GM12878 (cell line): ENCODE measurements at regions not wholly inside any gene's neighbourhood (a gene's known extent, or its start where the extent isn't known, plus 50 kb on each side); places are given as distances from the start of the nearest gene placed in this dataset.

ENCODE experiments used
- ATAC-seq: fragments of 200-7000 bp; cut with Tn5 transposase; 3 replicates; pipeline ENCODE4 v1.9.1; 2020; ENCODE audit warnings: mild to moderate bottlenecking, moderate library complexity
- BruUV-seq: library from RNA; stranded (reverse); fragments of 400-500 nt; replicated peaks from 2 replicates; lab custom pipeline; 2021; lab: Mats Ljungman, UMichigan
- CTCF ChIA-PET: fragments of 300-600 bp; sonication (Branson Sonifier 250); formaldehyde crosslinking; extraction: SDS; loops from one replicate; lab custom pipeline; 2021; ENCODE audit warnings: inconsistent platforms; lab: Yijun Ruan, JAX
- POLR2A ChIA-PET: fragments of 350-600 bp; formaldehyde crosslinking; extraction: SDS; loops from one replicate; lab custom pipeline; 2021; ENCODE audit warnings: inconsistent platforms; lab: Charles Lee
- RAD21 ChIA-PET: fragments of 300-600 bp; sonication (Branson Sonifier 250); formaldehyde crosslinking; loops from one replicate; lab custom pipeline; 2023; ENCODE audit warnings: antibody characterized with exemption; ENCODE audit not compliant: unreplicated experiment; lab: Charles Lee
- SMC1A ChIA-PET: fragments of 300-600 bp; sonication (Branson Sonifier 250); formaldehyde crosslinking; loops from one replicate; lab custom pipeline; 2023; ENCODE audit not compliant: unreplicated experiment, uncharacterized antibody; lab: Charles Lee
- DNase-seq: peaks from one replicate; pipeline ENCODE4 v3.0.0-alpha.2; 2011; ENCODE audit warnings: low read depth, low spot score
- FAIRE-seq: peaks from 3 replicates; lab custom pipeline; 2011; peaks lifted over from hg19 to GRCh38; lab: Jason Lieb, UNC
- H2AFZ ChIP-seq: 2 replicates; pipeline ENCODE4 v1.6.0; 2011; ENCODE audit warnings: low read depth, low read length, control low read depth; ENCODE audit not compliant: control insufficient read depth
- H3K27ac ChIP-seq: 2 replicates; pipeline ENCODE4 v1.5.1; 2011; ENCODE audit warnings: control low read depth; ENCODE audit not compliant: control insufficient read depth, insufficient read depth
- H3K27me3 ChIP-seq, 2 experiments: replicated peaks in 1 of 2; 2 replicates each; pipeline versions ENCODE4 v1.6.0 to v1.6.1; 2011; ENCODE audit warnings: low read length in 1 of 2; ENCODE audit not compliant: control insufficient read depth in 2 of 2, insufficient read depth in 2 of 2
- H3K36me3 ChIP-seq, 2 experiments: 2 replicates each; pipeline ENCODE4 v1.5.1; 2011; ENCODE audit warnings: low read length in 1 of 2; ENCODE audit not compliant: control insufficient read depth in 2 of 2, insufficient read depth in 2 of 2
- H3K4me1 ChIP-seq: 2 replicates; pipeline ENCODE4 v1.6.1; 2011; ENCODE audit warnings: mild to moderate bottlenecking, low read length, moderate library complexity, mixed read lengths; ENCODE audit not compliant: control insufficient read depth, insufficient read depth
- H3K4me2 ChIP-seq: 2 replicates; pipeline ENCODE4 v1.6.0; 2011; ENCODE audit warnings: control low read depth; ENCODE audit not compliant: control insufficient read depth, insufficient read depth
- H3K4me3 ChIP-seq: fragments of 200-600 bp; sonication (generic); 2 replicates; pipeline ENCODE4 v1.5.1; 2016
- H3K79me2 ChIP-seq: 2 replicates; pipeline ENCODE4 v1.6.0; 2011; ENCODE audit warnings: low read length; ENCODE audit not compliant: control insufficient read depth, insufficient read depth
- H3K9ac ChIP-seq: 2 replicates; pipeline ENCODE4 v1.8.0; 2011; ENCODE audit warnings: low read length, control low read depth, mixed read lengths; ENCODE audit not compliant: control insufficient read depth, insufficient read depth
- H3K9me3 ChIP-seq: replicated peaks from 3 replicates; pipeline ENCODE4 v1.5.1; 2011; ENCODE audit warnings: mild to moderate bottlenecking, low read length; ENCODE audit not compliant: control insufficient read depth, insufficient read depth
- H4K20me1 ChIP-seq: 2 replicates; pipeline ENCODE4 v1.6.0; 2011; ENCODE audit not compliant: control insufficient read depth, insufficient read depth
- CEBPZ ChIP-seq: fragments of 150-350 bp; IDR thresholded peaks from 2 replicates; pipeline ENCODE4 v1.6.1; 2016; ENCODE audit warnings: low read depth, low read length
- CREB1 ChIP-seq: IDR thresholded peaks from 2 replicates; pipeline ENCODE4 v1.6.1; 2012; ENCODE audit warnings: low read depth, mild to moderate bottlenecking, inconsistent platforms
- CREM ChIP-seq: IDR thresholded peaks from 2 replicates; pipeline ENCODE4 v1.6.1; 2014; ENCODE audit warnings: antibody characterized with exemption, low read depth
- EP300 ChIP-seq, 2 experiments: fragments of 150-350 bp in 1 of 2; IDR thresholded peaks; 2 replicates each; pipeline ENCODE4 v1.6.1; 2011 to 2012; ENCODE audit warnings: low read depth in 2 of 2, low read length in 2 of 2, borderline replicate concordance in 1 of 2, improper control_type of control experiment in 1 of 2, inconsistent platforms in 1 of 2; ENCODE audit not compliant: control insufficient read depth in 1 of 2
- HCFC1 ChIP-seq: fragments of 150-350 bp; IDR thresholded peaks from 2 replicates; pipeline ENCODE4 v1.6.1; 2014; ENCODE audit warnings: low read length
- NFYB ChIP-seq: IDR thresholded peaks from 2 replicates; pipeline ENCODE4 v1.6.1; 2011; ENCODE audit warnings: low read depth, mild to moderate bottlenecking, low read length, improper control_type of control experiment, moderate library complexity; ENCODE audit not compliant: insufficient read depth
- PAX5 ChIP-seq: IDR thresholded peaks from 2 replicates; pipeline ENCODE4 v1.6.1; 2011; ENCODE audit warnings: low read depth, low read length, borderline replicate concordance
- PML ChIP-seq: IDR thresholded peaks from 2 replicates; pipeline ENCODE4 v1.6.1; 2012; ENCODE audit warnings: low read length, inconsistent platforms
- RAD21 ChIP-seq: IDR thresholded peaks from 2 replicates; pipeline ENCODE4 v1.6.1; 2011; ENCODE audit warnings: mild to moderate bottlenecking, low read depth, low read length, moderate library complexity; ENCODE audit not compliant: insufficient read depth
- RELB ChIP-seq: fragments of 450-650 bp; IDR thresholded peaks from 2 replicates; pipeline ENCODE4 v1.6.1; 2017; ENCODE audit warnings: low read depth, mild to moderate bottlenecking, moderate library complexity
- STAT3 ChIP-seq: IDR thresholded peaks from 2 replicates; pipeline ENCODE4 v1.6.1; 2011; ENCODE audit warnings: low read depth, low read length, improper control_type of control experiment
- ZNF274 ChIP-seq: IDR thresholded peaks from one replicate; pipeline ENCODE4 v1.8.0; 2011; ENCODE audit not compliant: insufficient read length, insufficient read depth
- WGBS: methylation state at CpG from one replicate; pipeline ENCODE4 v1.1.6; 2016; ENCODE audit warnings: low lambda C conversion rate; ENCODE audit not compliant: insufficient replicate concordance, insufficient coverage; ENCODE audit errors: missing lambda C conversion rate; 5-methylcytosine and 5-hydroxymethylcytosine counted together
- in situ Hi-C: fragments of 300-500 bp; cut with MboI; formaldehyde crosslinking; loops from 9 replicates; pipeline ENCODE4 v1.14.3; 2018; ENCODE audit warnings: mixed read lengths
- intact Hi-C: fragments of 100-400 bp; cut with micrococcal nuclease; formaldehyde crosslinking; loops from one replicate; pipeline ENCODE4 v1.14.2; 2022; ENCODE audit not compliant: unreplicated experiment

DNA sequence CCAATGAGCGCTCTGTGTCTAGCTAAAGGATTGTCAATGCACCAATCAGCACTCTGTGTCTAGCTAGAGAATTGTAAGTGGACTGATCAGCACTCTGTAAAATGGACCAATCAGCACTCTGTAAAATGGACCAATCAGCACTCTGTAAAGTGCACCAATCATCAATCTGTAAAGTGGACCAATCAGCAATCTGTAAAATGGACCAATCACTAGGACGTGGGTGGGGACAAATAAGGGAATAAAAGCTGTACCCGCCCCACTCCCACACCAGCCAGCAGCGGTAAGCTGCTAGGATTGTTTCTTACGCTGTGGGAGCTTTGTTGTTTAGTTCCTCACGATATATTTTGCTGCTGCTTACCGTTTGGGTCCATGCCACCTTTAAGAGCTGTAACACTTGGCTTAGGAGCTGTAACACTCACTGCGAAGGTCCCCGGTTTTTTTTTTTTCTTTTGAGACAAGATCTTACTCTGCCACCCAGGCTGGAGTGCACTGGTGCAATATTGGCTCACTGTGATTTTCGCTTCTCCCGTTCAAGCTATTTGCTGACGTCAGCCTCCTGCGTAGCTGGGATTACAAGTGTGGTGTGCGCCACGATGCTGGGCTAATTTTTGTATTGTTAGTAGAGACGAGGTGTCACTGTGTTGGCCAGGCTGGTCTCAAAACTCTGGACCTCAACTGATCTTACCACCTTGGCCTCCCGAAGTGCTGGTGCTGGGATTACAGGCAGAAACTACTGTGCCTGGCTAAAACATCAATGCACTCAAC, 184.8 kb downstream of the PTPN20 start:
- DNase-seq: no peak
- intact Hi-C loops: no loop called here
- ChIA-PET CTCF (interaction anchor here (1.0 to 1.2 kb wide), 3 partner anchors 11 to 48 kb away, joined by 3 to 4 read pairs (median 3); no protein-coding TSS in a partner anchor), RAD21 (interaction anchor here (0.5 kb wide), 1 partner anchor 223 kb away, joined by 3 read pairs; no protein-coding TSS in a partner anchor), POLR2A (no interaction called here), SMC1A (no interaction called here)
- H4K20me1 ChIP-seq: no peaks in the 10 kb centered on the region; the same call in 1 of the 2 replicates
- H2AFZ ChIP-seq: no peak overlapping the region
- ATAC-seq: no peak
- no peak overlapping the region for H3K4me2 ChIP-seq
- H3K79me2 ChIP-seq: no peaks in the 10 kb centered on the region
- no peak overlapping the region for H3K4me3 ChIP-seq
- H3K27ac ChIP-seq: no peak overlapping the region
- H3K27me3 ChIP-seq: no peaks in the 10 kb centered on the region
- TF ChIP-seq PML (no peak), NFYB (0 out of 2 replicates have a peak, but pooled peaks have one; percentile 48)
- no peaks in the 10 kb centered on the region for H3K36me3 ChIP-seq
- no peak for FAIRE-seq
- H3K4me1 ChIP-seq: no peaks in the 10 kb centered on the region
- WGBS: 51% methylated on average over 17 of the region's 17 CpGs
- no TSS peak for BruUV-seq
- no peaks in the 10 kb centered on the region; the same call in 2 of the 3 replicates for H3K9me3 ChIP-seq
- no peak overlapping the region for H3K9ac ChIP-seq
- in situ Hi-C loops: no loop called here

- no peak for ATAC-seq
- Histone ChIP-seq H2AFZ (no peak overlapping the region), H3K36me3 (no peaks in the 10 kb centered on the region), H3K9me3 (no peaks in the 10 kb centered on the region; the same call in 2 of the 3 replicates), H3K4me2 (no peak overlapping the region), H3K4me1 (no peaks in the 10 kb centered on the region), H3K27ac (no peak overlapping the region), H3K9ac (no peak overlapping the region), H4K20me1 (no peaks in the 10 kb centered on the region), H3K79me2 (no peaks in the 10 kb centered on the region), H3K4me3 (no peak overlapping the region), H3K27me3 (no peaks in the 10 kb centered on the region; a peak in 1 of 4 replicates)
- intact Hi-C loops: no loop called here
- no peak for FAIRE-seq
- in situ Hi-C loops: no loop called here
- WGBS: 31% methylated on average over 3 of the region's 3 CpGs
- no peak for DNase-seq
- BruUV-seq: no TSS peak
- SMC1A ChIA-PET: no interaction called here
- RAD21 ChIA-PET: no interaction called here
- CTCF ChIA-PET: no interaction called here
- POLR2A ChIA-PET: no interaction called here
- TF ChIP-seq CREB1 (no peak), PAX5 (no peak), RELB (no peak), EP300 (IDR thresholded peaks at IDR 0.05; ENCODE audit: borderline replicate concordance in 1 of 2, control insufficient read depth in 1 of 2, low read depth in 2 of 2, low read length in 2 of 2) (no peak), ZNF274 (no peak), CEBPZ (no peak), HCFC1 (no peak), CREM (no peak), RAD21 (no peak), STAT3 (no peak)
Observed at GRCh38 chr10:47098238-47098637, 187.0 kb downstream of the PTPN20 start.
